ENCODE measurements at regions not wholly inside any gene's neighbourhood (a gene's known extent, or its start where the extent isn't known, plus 50 kb on each side); places are given as distances from the start of the nearest gene placed in this dataset.

- no peak for TF ChIP-seq CTCF (IDR thresholded peaks at IDR 0.05; ENCODE audit: unreplicated experiment)
- Mint-ChIP-seq H3K27ac (ENCODE audit: unreplicated experiment) (no peak overlapping the region), H3K4me3 (ENCODE audit: low read depth, unreplicated experiment) (no peak overlapping the region), H3K36me3 (ENCODE audit: insufficient read depth, unreplicated experiment) (no peaks in the 10 kb centered on the region), H3K4me1 (ENCODE audit: low read depth, unreplicated experiment) (no peaks in the 10 kb centered on the region), H3K27me3 (ENCODE audit: unreplicated experiment) (peaks cover 35% of the 10 kb centered on the region), H3K9me3 (ENCODE audit: low read depth, unreplicated experiment) (no peaks in the 10 kb centered on the region)
- no TSS peak for BruUV-seq (replicated peaks)
- intact Hi-C loops (cut with micrococcal nuclease; ENCODE audit: unreplicated experiment) = no loop called here
- CTCF ChIA-PET = no interaction called here
- DNase-seq = no peak
These were observed 286.8 kb downstream of the MYCN start for GRCh38 chr2:16226943-16227664.

GRCh38 chr2:16226381-16226780, 286.0 kb downstream of the MYCN start:
- TF ChIP-seq CTCF (IDR thresholded peaks at IDR 0.05; ENCODE audit: unreplicated experiment) = no peak
- Mint-ChIP-seq H3K27me3 (ENCODE audit: unreplicated experiment) (peaks cover 42% of the 10 kb centered on the region), H3K4me1 (ENCODE audit: low read depth, unreplicated experiment) (no peaks in the 10 kb centered on the region), H3K27ac (ENCODE audit: unreplicated experiment) (no peak overlapping the region), H3K4me3 (ENCODE audit: low read depth, unreplicated experiment) (no peak overlapping the region), H3K36me3 (ENCODE audit: insufficient read depth, unreplicated experiment) (no peaks in the 10 kb centered on the region), H3K9me3 (ENCODE audit: low read depth, unreplicated experiment) (no peaks in the 10 kb centered on the region)
- intact Hi-C loops (cut with micrococcal nuclease; ENCODE audit: unreplicated experiment) = no loop called here
- no TSS peak for BruUV-seq (replicated peaks)
- CTCF ChIA-PET = no interaction called here
- DNase-seq = no peak

- Mint-ChIP-seq H3K9me3 (ENCODE audit: low read depth, unreplicated experiment) (no peaks in the 10 kb centered on the region), H3K4me3 (ENCODE audit: low read depth, unreplicated experiment) (no peak overlapping the region), H3K36me3 (ENCODE audit: insufficient read depth, unreplicated experiment) (no peaks in the 10 kb centered on the region), H3K4me1 (ENCODE audit: low read depth, unreplicated experiment) (no peaks in the 10 kb centered on the region), H3K27ac (ENCODE audit: unreplicated experiment) (no peak overlapping the region), H3K27me3 (ENCODE audit: unreplicated experiment) (peaks cover 48% of the 10 kb centered on the region)
- CTCF ChIA-PET = interaction anchor here (0.6 kb wide), 1 partner anchor 363 kb away, joined by 3 read pairs; no protein-coding TSS in a partner anchor
- intact Hi-C loops (cut with micrococcal nuclease; ENCODE audit: unreplicated experiment) = no loop called here
- no peak for DNase-seq
- no TSS peak for BruUV-seq (replicated peaks)
- TF ChIP-seq CTCF (IDR thresholded peaks at IDR 0.05; ENCODE audit: unreplicated experiment) = no peak
These were observed 285.2 kb downstream of the MYCN start for GRCh38 chr2:16225545-16225944.

GRCh38 chr2:16225071-16225470, 284.7 kb downstream of the MYCN start:
- CTCF ChIA-PET = interaction anchor here (0.6 kb wide), 1 partner anchor 285 kb away, joined by 6 read pairs; the partner anchor contains the start of gene MYCN
- no peak for TF ChIP-seq CTCF (IDR thresholded peaks at IDR 0.05; ENCODE audit: unreplicated experiment)
- H3K9me3 Mint-ChIP-seq (ENCODE audit: low read depth, unreplicated experiment) = no peaks in the 10 kb centered on the region
- peaks cover 48% of the 10 kb centered on the region for H3K27me3 Mint-ChIP-seq (ENCODE audit: unreplicated experiment)
- H3K27ac Mint-ChIP-seq (ENCODE audit: unreplicated experiment) = no peak overlapping the region
- BruUV-seq (replicated peaks) = no TSS peak
- no peaks in the 10 kb centered on the region for H3K36me3 Mint-ChIP-seq (ENCODE audit: insufficient read depth, unreplicated experiment)
- H3K4me1 Mint-ChIP-seq (ENCODE audit: low read depth, unreplicated experiment) = no peaks in the 10 kb centered on the region
- no peak overlapping the region for H3K4me3 Mint-ChIP-seq (ENCODE audit: low read depth, unreplicated experiment)
- DNase-seq = no peak
- intact Hi-C loops (cut with micrococcal nuclease; ENCODE audit: unreplicated experiment) = no loop called here

Data from Calu3 (cell line).